ENCODE measurements at regions not wholly inside any gene's neighbourhood (a gene's known extent, or its start where the extent isn't known, plus 50 kb on each side); places are given as distances from the start of the nearest gene placed in this dataset.

- DNase-seq (ENCODE audit: extremely low spot score in 2 of 2), result no peak
- no peak for TF ChIP-seq POLR2AphosphoS5 (IDR thresholded peaks at IDR 0.05; ENCODE audit: insufficient read depth in 1 of 2, low read depth in 1 of 2)
- no peak for TF ChIP-seq POLR2A (IDR thresholded peaks at IDR 0.05)
- no peak for TF ChIP-seq CTCF (IDR thresholded peaks at IDR 0.05)
- Histone ChIP-seq H3K4me1 (peaks cover 15% of the 10 kb centered on the region), H3K4me3 (no peak overlapping the region), H3K36me3 (no peaks in the 10 kb centered on the region), H3K9me3 (no peaks in the 10 kb centered on the region), H3K27ac (no peak overlapping the region), H3K27me3 (no peaks in the 10 kb centered on the region)
- intact Hi-C loops (cut with DNase I), result no loop called here
These were observed 401.9 kb downstream of the QKI start for GRCh38 chr6:163816441-163816840.

- H3K27me3 ChIP-seq, result no peaks in the 10 kb centered on the region
These were observed 401.3 kb downstream of the QKI start for GRCh38 chr6:163815796-163816195.

GRCh38 chr6:163814494-163815364 lies 400.2 kb downstream of the QKI start:
- intact Hi-C loops (cut with DNase I), result no loop called here
- peak overlapping the region; percentile 43 for H3K27ac ChIP-seq
- DNase-seq (ENCODE audit: extremely low spot score in 2 of 2), result no peak
- H3K36me3 ChIP-seq, result no peaks in the 10 kb centered on the region
- no peak for TF ChIP-seq POLR2A (IDR thresholded peaks at IDR 0.05)
- peak in 1 of 3 experiments; percentile 22 for TF ChIP-seq CTCF (IDR thresholded peaks at IDR 0.05)
- TF ChIP-seq POLR2AphosphoS5 (IDR thresholded peaks at IDR 0.05; ENCODE audit: insufficient read depth in 1 of 2, low read depth in 1 of 2), result peak in 1 of 2 donors; percentile 80
- H3K9me3 ChIP-seq, result no peaks in the 10 kb centered on the region
- no peak overlapping the region for H3K4me3 ChIP-seq
- H3K27me3 ChIP-seq, result no peaks in the 10 kb centered on the region
- H3K4me1 ChIP-seq, result peaks cover 15% of the 10 kb centered on the region

More at GRCh38 chr6:163815796-163816195, 401.3 kb downstream of the QKI start:
- intact Hi-C loops (cut with DNase I), result no loop called here
- no peaks in the 10 kb centered on the region for H3K9me3 ChIP-seq
- no peak overlapping the region for H3K27ac ChIP-seq
- H3K4me1 ChIP-seq, result peaks cover 15% of the 10 kb centered on the region
- H3K4me3 ChIP-seq, result no peak overlapping the region
- TF ChIP-seq POLR2A (IDR thresholded peaks at IDR 0.05) (no peak), CTCF (IDR thresholded peaks at IDR 0.05) (no peak), POLR2AphosphoS5 (IDR thresholded peaks at IDR 0.05; ENCODE audit: insufficient read depth in 1 of 2, low read depth in 1 of 2) (no peak)
- no peak for DNase-seq (ENCODE audit: extremely low spot score in 2 of 2)
- H3K36me3 ChIP-seq, result no peaks in the 10 kb centered on the region

- no peaks in the 10 kb centered on the region for H3K36me3 ChIP-seq
- H3K4me3 ChIP-seq, result no peak overlapping the region
- intact Hi-C loops (cut with DNase I), result no loop called here
- TF ChIP-seq POLR2A (IDR thresholded peaks at IDR 0.05) (no peak), CTCF (IDR thresholded peaks at IDR 0.05) (no peak), POLR2AphosphoS5 (IDR thresholded peaks at IDR 0.05; ENCODE audit: insufficient read depth in 1 of 2, low read depth in 1 of 2) (no peak)
- H3K27ac ChIP-seq, result peak overlapping the region; percentile 43
- DNase-seq (ENCODE audit: extremely low spot score in 2 of 2), result no peak
- H3K4me1 ChIP-seq, result peaks cover 15% of the 10 kb centered on the region
- H3K27me3 ChIP-seq, result no peaks in the 10 kb centered on the region
- H3K9me3 ChIP-seq, result no peaks in the 10 kb centered on the region
These were observed 399.5 kb downstream of the QKI start for GRCh38 chr6:163813979-163814493.

- Histone ChIP-seq H3K27ac (no peak overlapping the region), H3K36me3 (no peaks in the 10 kb centered on the region), H3K4me3 (no peak overlapping the region), H3K27me3 (no peaks in the 10 kb centered on the region), H3K9me3 (no peaks in the 10 kb centered on the region), H3K4me1 (peaks cover 15% of the 10 kb centered on the region)
- DNase-seq (ENCODE audit: extremely low spot score in 2 of 2), result no peak
- TF ChIP-seq POLR2A (IDR thresholded peaks at IDR 0.05), result no peak
- no peak for TF ChIP-seq CTCF (IDR thresholded peaks at IDR 0.05)
- no peak for TF ChIP-seq POLR2AphosphoS5 (IDR thresholded peaks at IDR 0.05; ENCODE audit: insufficient read depth in 1 of 2, low read depth in 1 of 2)
- intact Hi-C loops (cut with DNase I), result no loop called here
These were observed 396.8 kb downstream of the QKI start for GRCh38 chr6:163811317-163811716.
